Fibroblast of the conjunctiva (primary cell): ENCODE measurements at regions not wholly inside any gene's neighbourhood (a gene's known extent, or its start where the extent isn't known, plus 50 kb on each side); places are given as distances from the start of the nearest gene placed in this dataset.

Experiments
- DNase-seq: peaks from one replicate; pipeline ENCODE4 v3.0.0-alpha.2; 2010; ENCODE audit warnings: low read depth

DNA sequence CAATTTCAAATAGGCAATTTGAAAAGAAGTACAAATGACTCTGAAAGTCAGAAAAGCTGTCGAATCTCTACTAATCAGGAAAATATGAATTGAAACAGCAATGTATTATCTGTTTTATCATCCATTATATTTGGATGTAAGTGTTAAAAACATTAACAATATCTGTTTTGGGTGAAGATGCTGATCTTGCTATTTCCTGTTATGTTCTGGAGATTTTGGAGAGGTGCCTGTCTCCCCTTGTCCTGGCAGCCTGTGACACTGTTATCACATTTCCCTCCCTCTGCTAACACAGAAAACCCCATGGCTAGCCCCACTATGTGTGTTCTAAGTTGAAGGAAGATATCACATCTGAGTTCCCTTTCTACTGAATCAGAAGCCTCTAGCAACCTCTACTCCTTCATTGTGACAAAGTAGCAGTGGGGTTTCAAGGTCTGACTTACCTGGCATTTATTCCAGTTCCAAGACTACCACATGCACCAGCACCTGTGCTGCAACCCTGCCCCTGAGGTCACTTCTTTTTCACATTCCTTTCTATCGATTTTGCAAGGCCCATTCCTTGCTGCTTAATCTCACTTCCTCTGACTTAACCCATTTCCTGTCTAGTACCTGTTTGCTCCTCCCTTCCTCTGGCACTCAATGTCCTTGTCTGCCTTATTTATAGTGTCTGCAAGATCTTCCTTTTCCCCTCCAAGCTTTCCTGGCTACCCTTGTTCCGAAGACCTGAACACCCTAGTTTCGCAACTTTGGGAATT is 95.5 kb upstream of the COL8A1 start:
- no peak for DNase-seq

DNA sequence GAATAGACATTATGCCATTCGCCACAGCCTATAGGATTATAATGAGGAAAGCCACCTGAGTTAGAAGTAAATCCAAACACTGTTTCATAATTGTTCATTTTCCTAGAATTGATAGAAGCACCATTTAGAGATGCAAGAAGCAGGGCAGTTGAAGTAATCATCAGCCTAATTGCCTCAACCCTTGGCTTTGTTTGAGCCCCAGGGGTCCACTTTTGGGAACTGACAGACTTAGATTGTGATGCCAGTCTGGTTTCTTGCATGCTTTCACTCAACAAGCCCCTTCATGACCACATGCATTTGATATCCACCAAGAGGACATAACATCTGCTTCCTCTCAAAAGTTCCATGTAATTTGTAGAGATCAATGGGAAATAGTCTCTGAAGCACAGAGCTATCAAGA is 97.2 kb upstream of the COL8A1 start:
- DNase-seq: no peak

DNA sequence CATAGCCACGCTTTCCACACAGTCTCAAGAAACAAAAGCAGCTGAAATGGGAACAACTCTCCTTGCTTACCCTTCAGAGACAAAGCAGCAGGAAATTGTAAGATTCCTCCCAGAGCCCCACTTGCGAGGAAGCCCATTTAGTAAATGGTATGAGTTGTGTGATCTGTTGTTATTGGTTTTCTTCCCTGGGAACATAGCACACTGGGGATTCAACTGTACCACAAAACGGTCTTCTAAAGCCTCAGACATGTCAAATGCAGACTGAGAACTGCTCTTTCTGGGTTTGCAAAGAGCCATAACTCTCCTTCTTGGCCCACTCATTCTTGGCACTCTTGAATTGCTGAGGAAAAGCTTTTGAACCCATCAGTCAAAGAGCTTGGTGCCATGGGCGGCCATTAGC is 101.0 kb upstream of the COL8A1 start:
- no peak for DNase-seq

DNA sequence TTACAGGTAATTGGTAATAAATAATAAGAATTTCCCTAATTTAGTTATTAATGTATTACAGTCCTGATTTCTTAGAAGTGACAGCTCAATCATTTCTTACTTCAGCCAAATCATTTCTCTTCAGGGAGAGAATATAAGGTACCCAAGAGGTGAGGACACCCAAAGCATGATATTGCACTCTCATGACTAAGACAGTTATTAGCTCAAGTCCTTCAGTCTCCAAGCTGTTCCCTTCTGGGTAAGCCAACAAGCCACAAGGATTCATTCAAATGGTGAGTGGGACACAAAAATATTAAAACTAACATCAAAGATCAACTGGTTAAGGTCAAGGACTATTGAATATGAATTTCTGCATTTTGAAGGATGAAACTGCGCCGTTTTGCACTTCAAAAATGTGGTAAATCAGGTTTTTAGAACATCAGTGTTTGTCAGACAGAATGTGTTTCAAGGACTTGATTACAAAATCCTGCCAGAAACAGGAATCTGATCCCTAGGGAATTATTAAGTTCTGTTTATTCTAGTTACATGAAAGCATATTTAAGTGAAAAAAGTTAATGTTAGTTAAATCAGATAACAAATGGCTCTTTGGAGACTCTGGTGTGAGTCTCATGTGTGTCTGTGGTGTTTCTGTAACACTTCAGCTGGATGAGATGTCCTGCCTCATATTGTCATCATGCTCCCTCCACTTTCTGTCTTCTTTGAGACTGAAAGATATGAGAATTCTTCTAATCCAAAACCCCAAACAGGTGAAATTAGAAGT is 101.7 kb upstream of the COL8A1 start:
- no peak for DNase-seq

DNA sequence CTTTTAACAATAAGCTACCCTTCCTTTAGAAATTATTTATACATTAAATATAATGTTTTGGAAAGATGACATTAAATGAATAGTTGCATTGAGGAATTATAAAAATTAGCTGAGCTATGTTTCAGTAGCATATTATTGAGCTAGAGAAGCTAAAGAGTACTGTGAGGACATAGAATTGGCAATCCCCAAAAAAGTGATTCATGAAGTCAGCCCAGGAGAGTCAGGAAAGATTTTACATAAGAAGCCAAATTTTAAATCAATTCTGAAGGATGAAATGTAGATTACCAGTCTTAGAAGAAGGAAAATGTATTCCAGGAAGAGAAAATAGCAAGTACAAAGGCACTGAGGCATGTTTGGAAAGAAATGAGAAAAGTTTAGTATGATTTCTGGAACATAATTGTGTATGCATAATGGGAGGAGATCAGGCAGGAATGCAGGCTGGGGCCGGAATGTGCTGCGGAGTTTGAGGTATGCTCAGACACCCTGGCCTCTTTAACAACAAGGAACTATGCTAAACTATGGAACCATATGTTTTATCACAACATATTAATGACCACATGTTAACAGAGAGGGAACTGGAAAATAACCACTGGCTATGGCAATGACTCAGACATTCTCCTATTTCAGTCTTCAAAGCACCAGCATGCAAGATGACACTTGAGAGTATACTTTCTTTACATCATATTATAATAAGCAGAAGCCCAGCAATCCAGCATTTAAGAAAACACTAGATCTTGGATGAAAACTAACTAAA is 103.3 kb upstream of the COL8A1 start:
- peak; percentile 72 for DNase-seq

DNA sequence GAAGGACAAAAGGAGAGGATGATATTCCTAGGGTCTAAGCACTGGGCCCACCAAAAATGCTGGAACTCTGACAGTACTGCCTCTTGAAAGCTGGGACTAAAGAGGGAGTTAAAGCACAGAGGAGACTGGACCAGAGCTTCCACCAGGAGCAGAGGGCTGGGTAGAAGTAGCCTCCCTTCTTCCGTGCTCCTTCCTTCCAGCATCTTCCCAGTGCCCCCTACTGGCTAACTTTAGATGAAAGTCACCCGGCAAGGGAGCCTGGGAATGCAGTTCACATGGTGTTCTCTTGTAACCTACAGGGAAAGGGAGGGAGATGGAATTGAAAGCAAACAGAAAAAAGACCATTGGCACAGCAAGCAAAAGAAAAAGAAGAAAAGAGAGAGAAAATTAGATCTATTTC is 106.1 kb upstream of the COL8A1 start:
- peak; percentile 46 for DNase-seq

DNA sequence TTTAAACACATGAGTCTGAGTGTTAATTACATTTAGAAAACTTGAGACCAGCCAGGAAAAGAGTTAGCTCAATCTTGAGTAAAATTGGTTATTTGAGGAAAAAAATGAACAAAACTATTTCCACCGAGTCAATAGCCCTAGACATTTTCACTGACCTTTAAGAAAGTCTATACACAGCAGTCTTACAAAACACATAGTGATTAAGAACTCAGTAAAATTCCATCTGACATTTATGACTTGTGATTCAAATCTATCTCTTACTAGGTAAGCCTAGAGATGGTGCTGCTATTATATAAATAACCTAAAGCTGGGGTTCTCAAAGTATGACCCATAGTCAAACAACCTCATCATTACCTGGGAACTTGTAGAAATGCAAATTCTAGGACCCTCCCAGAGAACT is 109.1 kb upstream of the COL8A1 start:
- no peak for DNase-seq

DNA sequence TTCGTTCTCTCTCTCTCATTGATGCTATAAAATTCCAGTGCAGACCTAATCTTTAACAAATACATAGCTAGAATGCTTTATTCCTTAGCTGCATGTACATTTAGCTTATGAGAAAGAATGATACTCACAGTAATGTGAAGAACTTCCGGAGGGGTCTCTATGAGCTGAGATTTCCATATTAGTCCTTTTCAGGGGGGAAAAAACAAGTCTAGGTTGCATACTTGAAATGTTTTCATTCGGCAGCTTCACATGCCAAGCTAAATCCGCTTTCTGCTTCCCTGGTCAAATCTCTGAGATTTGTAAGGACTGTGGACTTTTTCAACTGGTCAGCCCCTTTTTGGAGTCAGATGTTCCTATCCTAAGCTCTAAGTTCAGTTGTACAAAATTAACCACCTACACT is 111.5 kb upstream of the COL8A1 start:
- DNase-seq: no peak

DNA sequence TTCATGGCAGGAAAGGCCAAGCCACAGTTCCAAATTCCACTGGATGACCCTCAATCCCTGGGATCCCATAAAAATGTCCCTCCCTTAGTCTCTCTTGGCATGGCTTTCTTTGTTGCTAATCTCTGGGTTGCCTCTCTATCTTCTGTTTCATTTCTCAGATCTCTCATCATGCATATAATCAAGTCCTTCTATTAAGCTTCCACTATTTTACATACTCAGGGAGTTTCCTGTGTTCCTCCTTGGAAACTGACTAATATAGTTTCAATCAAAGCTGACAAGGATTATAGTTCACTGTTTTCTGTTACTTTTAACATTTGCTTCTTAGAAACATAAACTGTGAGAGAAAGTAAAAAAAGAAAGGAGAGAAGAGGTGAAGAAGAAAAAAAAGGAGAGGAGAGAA is 113.8 kb upstream of the COL8A1 start:
- DNase-seq: no peak

DNA sequence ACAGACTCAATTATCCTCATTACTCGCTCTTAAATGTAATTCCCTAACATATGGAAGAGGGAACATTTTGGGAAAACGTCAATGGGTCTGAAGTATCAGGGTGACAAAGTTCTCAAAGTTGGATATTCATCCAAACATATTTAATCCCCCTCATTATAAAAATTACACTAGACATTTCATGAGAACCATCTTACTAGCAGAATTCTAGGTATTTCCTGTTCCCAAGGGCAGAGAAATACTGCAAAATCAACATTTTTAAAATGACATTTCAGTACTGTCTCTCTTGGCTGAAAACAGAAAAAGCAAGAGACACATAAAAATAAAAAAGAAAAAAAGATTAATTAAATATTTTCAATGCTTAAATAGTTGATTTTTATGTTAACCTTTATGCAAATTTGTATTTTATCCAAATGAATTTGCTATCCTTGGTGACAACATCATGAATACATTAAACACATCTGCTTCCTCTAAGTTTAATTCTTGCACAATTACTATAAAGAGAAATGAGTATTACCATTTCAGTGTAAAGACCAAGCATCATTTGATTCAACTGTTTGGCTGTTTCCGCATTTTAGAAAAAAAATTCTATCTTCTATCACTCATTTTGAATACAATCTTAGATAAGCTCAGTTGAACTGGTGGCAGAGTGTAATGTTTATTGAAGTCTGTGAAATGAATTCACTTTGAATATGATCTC is 114.8 kb upstream of the COL8A1 start:
- no peak for DNase-seq

DNA sequence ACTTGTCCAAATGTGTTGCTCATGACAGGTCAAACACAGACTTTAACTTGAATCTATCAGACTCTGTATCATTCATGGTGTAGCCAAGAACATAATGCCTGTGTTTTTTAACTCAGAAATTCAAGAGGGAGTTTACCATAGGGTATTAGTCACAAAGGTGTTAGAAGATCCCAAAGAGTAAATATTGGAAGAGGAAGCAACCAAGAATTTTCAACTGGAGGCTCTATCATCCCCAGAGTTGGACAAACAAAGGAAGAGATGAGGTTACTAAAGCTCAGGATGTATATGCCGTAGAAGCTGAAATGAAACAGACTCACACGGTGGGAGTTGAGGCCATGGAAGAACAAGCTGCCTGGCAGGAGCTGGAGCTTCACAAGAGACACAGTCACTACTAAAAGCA is 116.2 kb upstream of the COL8A1 start:
- DNase-seq: no peak

DNA sequence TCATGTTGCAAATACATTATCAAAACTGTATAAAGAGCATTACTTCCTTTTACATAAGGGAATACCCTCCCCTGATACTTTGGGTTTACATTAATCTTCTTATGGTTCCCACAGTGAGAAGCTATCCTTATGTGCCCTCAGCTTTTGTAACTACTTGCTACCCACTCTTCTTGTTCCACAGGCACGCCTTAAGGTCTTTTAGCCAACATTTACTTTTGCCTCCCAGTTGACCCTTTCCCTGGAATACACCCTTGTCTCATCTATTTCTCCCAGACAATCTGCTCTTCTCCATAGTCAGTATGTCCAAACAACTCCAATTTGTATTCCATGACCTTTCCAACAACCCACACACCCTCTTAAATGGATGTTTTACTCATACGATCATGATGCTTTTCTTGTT is 116.8 kb upstream of the COL8A1 start:
- DNase-seq: no peak

DNA sequence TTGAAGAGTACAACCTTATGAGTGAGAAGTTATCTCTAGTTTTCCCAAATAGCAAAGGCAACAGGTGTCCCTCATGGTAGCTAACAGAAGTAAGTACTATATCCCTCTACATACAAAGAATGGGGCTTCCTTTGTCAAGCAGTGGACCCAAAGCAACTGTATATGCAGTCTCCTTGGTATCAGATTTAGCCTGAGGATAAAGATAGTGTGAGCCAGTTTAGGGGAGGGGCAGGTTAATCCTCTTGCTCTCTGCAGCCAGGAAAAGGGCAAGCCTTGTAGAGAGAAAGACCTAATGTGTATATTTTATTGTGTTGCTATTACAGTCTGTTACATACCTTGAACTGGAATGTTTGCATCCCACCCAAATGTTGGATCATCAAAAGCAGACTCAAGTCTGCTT is 117.9 kb upstream of the COL8A1 start:
- no peak for DNase-seq

DNA sequence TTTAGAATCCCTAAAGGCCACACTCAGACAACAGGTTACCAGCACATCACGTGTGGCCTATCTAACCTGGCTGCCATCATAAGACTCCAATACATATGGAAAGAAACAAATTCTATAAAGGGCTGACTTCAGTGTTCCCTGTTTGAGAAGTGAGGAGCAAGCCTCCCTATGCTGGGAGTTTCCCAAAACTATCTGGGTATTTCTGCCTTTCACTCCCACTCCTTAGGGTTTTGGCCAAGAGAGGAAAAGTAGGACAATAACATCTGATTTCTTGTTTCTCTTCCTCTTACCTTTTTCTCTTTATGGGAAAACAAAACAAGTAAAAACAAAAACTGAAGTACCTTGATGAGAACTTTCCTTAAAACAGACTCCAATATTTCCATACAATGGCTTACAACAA is 121.5 kb upstream of the COL8A1 start:
- DNase-seq: no peak

DNA sequence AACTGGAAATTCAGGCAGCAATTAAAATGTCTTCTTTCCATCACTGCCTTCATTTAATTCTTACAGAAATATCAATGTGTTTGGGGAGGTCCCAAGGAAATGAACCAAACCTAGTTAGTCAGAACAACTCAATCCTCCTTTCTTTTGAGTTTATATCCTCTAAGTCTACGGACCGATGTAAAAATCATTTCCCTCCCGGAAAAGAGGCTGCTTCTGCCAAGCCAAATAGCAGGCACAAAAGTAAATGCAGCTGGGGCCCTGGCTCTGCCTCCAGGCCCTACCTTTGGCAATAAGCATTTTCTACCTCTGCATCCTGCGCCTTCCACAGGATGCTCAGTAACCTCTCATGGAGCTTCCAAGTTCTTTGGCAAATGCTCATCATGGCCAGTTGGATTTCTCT is 122.5 kb upstream of the COL8A1 start:
- DNase-seq: no peak

DNA sequence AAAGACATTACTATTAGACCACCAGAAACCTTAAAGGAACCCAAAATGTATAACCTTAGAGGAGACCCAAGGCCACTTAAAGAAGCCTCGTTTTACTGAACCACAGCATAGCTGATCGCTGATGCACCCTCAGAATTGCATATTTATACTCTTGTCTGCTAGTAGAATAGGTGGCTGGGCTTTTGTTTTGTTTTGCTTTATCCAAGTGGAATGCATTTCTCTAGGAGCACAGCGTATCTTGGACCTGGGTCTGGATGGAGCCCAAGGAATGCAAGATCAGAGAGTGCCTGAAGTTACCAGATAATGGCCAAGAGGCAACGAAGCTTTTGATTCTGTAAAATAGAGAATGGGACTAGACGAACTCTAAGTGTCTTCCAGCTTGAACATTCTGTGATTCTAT is 129.2 kb upstream of the COL8A1 start:
- no peak for DNase-seq

DNA sequence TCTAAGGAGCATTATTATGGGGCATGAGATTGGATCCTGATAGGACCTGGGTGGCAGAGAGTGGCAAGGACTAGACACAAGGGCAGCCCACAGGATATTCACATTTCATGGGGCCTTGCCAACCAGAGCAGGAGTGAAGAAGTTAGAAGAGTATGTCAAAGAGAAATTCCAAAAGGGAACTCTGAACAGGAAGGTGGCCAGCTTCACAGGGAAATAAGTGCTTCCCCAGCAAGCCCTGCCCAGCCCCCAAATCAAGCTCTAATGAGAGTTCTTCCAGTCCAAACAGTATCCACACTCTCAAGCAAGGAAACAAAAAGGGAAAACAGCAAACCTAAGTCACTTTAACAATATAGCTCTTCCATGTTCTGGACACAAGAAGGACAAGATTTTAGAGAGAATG is 130.2 kb upstream of the COL8A1 start:
- no peak for DNase-seq

DNA sequence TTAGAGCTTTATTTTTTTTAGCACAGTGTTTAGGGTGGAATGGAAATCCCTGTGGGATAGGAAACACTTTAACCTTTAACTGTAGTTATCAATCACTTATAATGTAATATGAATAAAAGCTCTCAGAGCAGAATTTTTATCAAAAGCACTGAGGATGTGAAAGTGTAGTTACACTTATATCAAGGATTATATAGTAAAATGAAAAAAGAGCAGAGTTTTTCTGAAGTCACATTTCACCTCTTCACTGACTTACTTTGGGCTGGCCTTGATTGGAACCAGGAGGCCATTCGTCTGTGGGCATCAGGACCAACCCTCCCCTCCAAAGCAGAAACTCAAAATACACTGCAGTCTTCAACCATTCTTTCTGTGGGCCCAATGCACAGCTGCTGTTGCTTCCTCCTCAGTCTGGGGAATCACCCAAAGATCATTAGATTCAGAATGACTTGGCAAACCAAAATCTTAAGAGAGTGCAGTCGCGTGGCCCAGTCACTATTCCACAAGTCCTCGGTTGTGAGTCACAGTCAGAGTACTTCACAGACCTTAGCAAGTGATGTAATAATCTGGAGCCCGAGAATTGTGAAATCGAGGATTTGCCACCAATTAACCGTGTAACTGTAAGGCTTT is 132.6 kb upstream of the COL8A1 start:
- DNase-seq: peak; percentile 28

DNA sequence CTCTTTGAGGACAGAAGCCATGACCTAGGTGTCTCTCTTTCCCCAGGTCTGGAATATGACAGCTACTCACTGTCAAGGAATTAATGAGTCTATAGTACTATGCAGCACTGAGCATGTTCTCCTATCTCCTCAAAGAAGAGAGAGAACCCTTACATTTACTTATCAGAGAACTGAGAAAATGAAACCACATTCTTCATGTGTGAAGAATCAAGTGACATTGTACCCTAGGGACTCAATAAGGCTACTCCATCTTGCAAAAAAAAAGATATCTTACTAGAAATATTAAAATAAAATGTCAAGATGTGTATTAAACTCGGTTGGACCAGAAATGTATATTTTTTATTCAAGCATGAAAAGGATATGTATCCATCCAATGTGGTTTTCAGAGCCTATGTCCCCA is 133.2 kb upstream of the COL8A1 start:
- no peak for DNase-seq

DNA sequence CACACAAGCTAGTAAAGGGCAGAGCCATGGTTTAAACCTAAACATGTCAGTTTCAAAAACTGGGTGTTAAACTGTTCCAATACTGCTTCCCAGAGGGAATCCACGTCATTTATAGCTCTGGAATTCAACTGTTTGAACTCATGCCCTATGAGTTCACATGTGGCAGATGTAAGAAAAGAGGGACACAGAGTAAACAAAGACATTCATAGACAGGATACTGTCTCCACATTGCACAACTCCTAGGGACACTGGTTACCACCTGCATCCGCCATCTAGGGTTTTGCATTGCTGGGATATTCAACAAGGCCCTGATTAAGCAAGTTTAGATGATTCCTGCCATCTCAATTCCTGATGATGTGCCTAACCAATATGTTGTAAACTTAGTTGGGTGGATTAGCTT is 134.1 kb upstream of the COL8A1 start:
- no peak for DNase-seq

DNA sequence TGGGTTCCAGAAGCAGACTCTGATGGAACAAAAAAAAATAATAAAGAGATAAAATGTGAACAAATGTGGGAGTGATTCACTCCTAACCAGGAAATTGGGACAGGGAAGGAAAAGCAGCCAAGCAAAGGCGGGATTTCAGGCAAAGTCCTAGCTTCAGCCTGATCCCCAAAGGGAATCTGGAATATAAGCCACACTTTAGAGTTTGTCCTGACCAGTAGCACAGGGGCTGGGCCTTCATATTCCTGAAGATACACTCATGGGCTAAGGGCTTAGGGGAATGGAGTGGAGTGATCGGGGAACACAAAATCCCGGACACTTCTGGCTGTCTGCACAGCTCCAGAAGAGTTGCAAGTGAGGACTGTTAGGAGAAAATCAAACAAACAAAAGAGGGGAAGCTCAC is 135.0 kb upstream of the COL8A1 start:
- no peak for DNase-seq

DNA sequence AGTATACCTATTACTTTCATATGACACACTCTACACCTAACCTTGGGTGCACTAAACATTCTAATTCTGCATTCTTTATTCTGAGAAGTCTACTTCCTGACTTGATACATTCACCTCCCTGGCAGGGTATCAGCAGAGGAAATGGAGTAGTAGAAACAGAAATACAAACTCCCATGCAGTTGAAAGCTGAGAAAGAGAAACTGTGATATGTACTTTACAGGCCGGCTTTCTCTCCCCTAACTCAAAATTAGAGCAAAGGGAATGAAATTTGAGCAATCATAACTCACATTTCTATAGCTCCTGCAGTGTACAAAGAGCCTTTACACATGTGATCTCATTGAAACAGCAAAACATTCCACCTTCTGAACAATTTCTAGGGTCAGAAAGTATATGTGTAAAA is 135.5 kb upstream of the COL8A1 start:
- DNase-seq: no peak
